ENCODE measurements at regions not wholly inside any gene's neighbourhood (a gene's known extent, or its start where the extent isn't known, plus 50 kb on each side); places are given as distances from the start of the nearest gene placed in this dataset.

GRCh38 chrX:38989076-38989475 is 187.8 kb downstream of the MID1IP1 start:
- no peak for DNase-seq (ENCODE audit: low read depth)

GRCh38 chrX:38991656-38992440 is 190.6 kb downstream of the MID1IP1 start:
- peak; percentile 11 for DNase-seq (ENCODE audit: low read depth)

GRCh38 chrX:38992441-38993096 is 191.3 kb downstream of the MID1IP1 start:
- DNase-seq (ENCODE audit: low read depth) = no peak

- no peak for DNase-seq (ENCODE audit: low read depth)
Measured at GRCh38 chrX:38993500-38993899, 192.2 kb downstream of the MID1IP1 start.

- no peak for DNase-seq (ENCODE audit: low read depth)
Measured at GRCh38 chrX:38999099-38999498, 197.8 kb downstream of the MID1IP1 start.

- peak; percentile 46 for DNase-seq (ENCODE audit: low read depth)
Measured at GRCh38 chrX:38999967-39000745, 198.9 kb downstream of the MID1IP1 start.

GRCh38 chrX:39000802-39001201 is 199.5 kb downstream of the MID1IP1 start:
- peak; percentile 41 for DNase-seq (ENCODE audit: low read depth)

- DNase-seq (ENCODE audit: low read depth) = peak; percentile 78
Measured at GRCh38 chrX:39002466-39002865, 201.2 kb downstream of the MID1IP1 start.

- no peak for DNase-seq (ENCODE audit: low read depth)
Measured at GRCh38 chrX:39008549-39008948, 207.3 kb downstream of the MID1IP1 start.

- DNase-seq (ENCODE audit: low read depth) = no peak
Measured at GRCh38 chrX:39011454-39012221, 210.4 kb downstream of the MID1IP1 start.

GRCh38 chrX:39012621-39013111 is 211.4 kb downstream of the MID1IP1 start:
- peak; percentile 74 for DNase-seq (ENCODE audit: low read depth)

GRCh38 chrX:39016556-39016955 is 215.3 kb downstream of the MID1IP1 start:
- no peak for DNase-seq (ENCODE audit: low read depth)

GRCh38 chrX:39017077-39017476 is 215.8 kb downstream of the MID1IP1 start:
- DNase-seq (ENCODE audit: low read depth) = no peak

- no peak for DNase-seq (ENCODE audit: low read depth)
Measured at GRCh38 chrX:39017716-39018115, 216.5 kb downstream of the MID1IP1 start.

- no peak for DNase-seq (ENCODE audit: low read depth)
Measured at GRCh38 chrX:39018541-39018940, 217.3 kb downstream of the MID1IP1 start.

- no peak for DNase-seq (ENCODE audit: low read depth)
Measured at GRCh38 chrX:39019056-39019455, 217.8 kb downstream of the MID1IP1 start.

- no peak for DNase-seq (ENCODE audit: low read depth)
Measured at GRCh38 chrX:39020051-39020669, 218.9 kb downstream of the MID1IP1 start.

- no peak for DNase-seq (ENCODE audit: low read depth)
Measured at GRCh38 chrX:39022106-39022505, 220.8 kb downstream of the MID1IP1 start.

- no peak for DNase-seq (ENCODE audit: low read depth)
Measured at GRCh38 chrX:39029221-39029620, 228.0 kb downstream of the MID1IP1 start.

GRCh38 chrX:39030636-39031035 is 229.4 kb downstream of the MID1IP1 start:
- no peak for DNase-seq (ENCODE audit: low read depth)

- no peak for DNase-seq (ENCODE audit: low read depth)
Measured at GRCh38 chrX:39039890-39040289, 238.6 kb downstream of the MID1IP1 start.

All from EH (cell line).